ENCODE measurements at regions not wholly inside any gene's neighbourhood (a gene's known extent, or its start where the extent isn't known, plus 50 kb on each side); places are given as distances from the start of the nearest gene placed in this dataset.

GRCh38 chr7:117970801-117971200 is 97.6 kb upstream of the CTTNBP2 start:
- TF ChIP-seq EGR1 (IDR thresholded peaks at IDR 0.05) (no peak), RAD21 (IDR thresholded peaks at IDR 0.05; ENCODE audit: low read depth) (no peak), YY1 (IDR thresholded peaks at IDR 0.05; ENCODE audit: low read depth) (no peak), CREB1 (IDR thresholded peaks at IDR 0.05; ENCODE audit: low read depth) (no peak), USF1 (IDR thresholded peaks at IDR 0.05) (no peak), TCF12 (IDR thresholded peaks at IDR 0.05; ENCODE audit: low read depth) (no peak), TAF1 (IDR thresholded peaks at IDR 0.05; ENCODE audit: low read depth) (no peak), ZBTB7A (IDR thresholded peaks at IDR 0.05; ENCODE audit: low read depth) (no peak), CEBPB (IDR thresholded peaks at IDR 0.05) (no peak)
